Stimulated activated CD8-positive, alpha-beta memory T cell treated with anti-CD3 and anti-CD28 coated beads, Interleukin-2, amount 100 ng/mL, for 48 hours (primary cell): ENCODE measurements at regions not wholly inside any gene's neighbourhood (a gene's known extent, or its start where the extent isn't known, plus 50 kb on each side); places are given as distances from the start of the nearest gene placed in this dataset.
"Not testable (repeated sequence)": the region's sequence is repeated elsewhere in the genome, so short reads cannot be mapped to it uniquely, and the experiment has no call there.

Source experiments
- DNase-seq, 2 donors: peaks; one replicate each; pipeline ENCODE4 v3.0.0-alpha.2; 2020; ENCODE audit warnings: low read depth in 2 of 2

DNA sequence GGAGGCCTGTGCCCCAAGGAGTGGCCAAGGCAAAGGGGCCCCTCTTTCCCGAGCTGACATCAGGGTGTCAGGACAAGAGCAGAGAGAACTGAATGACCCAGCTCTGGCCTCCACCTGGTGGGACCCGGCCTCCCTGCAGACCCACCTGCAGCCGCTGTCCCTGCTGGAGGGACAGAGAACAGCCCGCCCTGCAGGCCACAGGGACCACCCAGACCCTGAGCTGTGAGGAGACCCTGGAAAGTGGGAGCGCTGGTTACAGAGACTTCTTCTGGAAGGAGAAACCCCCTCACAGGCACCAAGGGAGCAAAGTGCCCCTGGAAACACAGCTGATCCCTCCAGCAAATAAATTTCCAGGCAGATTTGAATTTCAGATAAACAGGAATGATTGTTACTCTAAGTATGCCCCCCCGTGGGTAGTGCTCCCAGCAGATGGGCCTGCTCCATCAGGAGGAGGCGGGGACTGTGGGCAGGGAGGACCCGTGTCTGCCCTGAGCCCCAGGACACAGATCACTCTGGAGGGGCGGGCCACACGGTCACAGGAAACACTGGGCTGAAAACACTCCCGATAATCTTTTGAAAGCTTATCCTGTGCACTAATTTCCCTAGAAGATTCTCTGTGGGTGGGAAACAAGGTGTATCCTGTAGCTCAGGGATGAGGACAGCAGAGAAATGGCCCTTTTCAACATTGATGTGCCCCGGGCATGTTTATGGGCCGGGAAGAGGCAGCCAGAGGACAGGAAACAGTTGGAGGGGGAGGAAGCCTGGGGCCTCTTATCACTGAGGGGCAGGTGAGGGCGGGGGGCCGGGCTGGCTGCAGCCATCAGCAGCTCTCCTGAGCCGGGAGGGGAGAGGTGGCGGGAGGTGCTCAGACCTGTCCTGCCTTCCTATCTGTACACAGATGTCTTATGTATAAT is 276.0 kb downstream of the ADGRD1 start:
- no peak for DNase-seq

DNA sequence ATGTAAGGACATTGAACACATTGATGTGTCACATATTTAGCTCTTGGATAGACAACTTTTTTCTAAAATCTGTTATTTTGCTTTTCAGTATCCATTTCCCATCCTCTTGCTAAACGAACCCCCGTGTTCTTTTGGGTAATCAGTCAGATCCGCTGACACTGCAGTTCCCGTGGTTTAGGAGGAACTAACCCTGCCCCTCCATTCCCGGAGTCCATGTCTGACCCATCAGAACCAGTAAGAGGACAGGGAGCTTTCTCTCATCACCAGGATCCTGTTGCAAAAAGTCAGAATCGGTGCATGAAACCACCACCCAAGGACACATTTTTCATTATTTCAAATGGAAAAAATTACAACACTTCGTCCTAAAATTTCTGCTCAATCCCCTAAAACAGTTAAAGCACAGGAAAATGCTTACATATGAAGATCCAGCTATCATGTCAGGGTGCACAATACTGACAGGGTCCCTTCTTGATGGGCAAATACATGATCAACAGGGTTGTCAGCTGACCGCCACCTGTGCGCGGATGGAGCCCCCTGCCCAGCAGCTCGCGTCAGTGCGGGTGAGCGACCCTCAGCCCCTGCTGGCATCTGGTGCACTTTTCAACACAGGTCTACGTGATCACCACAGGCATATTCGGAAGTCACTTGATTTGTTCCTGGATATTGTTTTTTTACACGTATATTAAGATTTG is 276.8 kb downstream of the ADGRD1 start:
- no peak for DNase-seq

DNA sequence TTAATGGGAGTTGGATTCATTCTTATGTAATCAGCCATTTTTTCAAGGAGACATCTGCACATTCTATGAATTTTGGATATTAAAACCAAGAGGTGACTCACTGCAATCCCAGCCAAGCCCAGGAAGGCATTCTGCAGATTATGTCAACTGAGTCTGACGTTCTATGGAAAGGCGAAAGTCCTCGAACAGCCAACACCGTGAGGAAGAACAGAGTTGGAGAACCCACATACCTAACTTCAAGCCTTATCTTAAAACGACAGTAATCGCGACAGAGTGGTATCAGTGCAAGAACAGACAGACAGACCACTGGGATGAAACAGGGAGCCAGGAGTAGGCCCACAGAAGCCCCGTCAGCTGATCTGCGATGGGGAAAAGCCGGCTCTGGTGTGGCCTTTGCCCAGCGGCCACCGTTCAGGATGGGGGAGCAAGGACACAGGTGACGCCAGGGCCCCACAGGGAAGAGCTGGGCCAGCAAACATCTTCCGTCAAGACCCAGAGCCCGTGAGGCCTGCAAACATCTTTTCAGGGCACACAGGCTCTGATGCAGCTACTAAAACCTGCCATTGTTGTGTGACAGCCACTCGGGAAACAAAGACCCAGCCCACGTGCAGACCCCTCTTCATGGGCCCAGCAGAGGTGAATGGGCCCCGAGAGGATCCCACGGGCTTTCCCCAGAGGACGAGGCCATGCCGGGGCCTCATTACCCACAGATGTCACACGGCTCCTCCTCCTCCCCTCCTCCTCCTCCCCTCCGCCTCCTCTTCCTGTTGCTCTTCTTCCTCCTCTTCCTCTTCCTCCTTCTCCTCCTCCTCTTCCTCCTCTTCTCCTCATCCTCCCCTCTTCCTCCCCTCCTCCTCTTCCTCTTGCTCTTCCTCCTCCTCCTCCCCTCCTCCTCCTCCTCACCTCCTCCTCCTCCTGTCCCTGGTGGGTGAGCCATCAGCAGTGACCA is 277.6 kb downstream of the ADGRD1 start:
- no peak for DNase-seq

DNA sequence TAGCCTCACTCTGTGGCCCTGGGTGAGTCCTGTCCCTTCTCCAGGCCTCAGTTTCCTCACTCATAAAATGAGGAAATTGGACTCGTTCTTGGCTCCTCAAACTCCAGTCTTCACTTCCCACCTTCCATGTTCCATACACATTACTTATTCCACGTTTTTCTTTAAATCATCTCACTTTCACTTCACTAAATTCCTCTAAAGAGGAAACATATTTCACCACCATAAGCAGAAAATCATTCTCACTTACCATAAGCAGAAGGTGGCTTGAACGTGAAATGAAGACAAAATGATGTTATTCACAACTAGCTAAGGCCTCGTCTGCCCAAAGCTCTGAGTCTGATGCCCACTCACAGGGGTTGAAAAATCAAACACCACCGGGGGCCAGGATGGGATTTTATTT is 278.3 kb downstream of the ADGRD1 start:
- DNase-seq = no peak

DNA sequence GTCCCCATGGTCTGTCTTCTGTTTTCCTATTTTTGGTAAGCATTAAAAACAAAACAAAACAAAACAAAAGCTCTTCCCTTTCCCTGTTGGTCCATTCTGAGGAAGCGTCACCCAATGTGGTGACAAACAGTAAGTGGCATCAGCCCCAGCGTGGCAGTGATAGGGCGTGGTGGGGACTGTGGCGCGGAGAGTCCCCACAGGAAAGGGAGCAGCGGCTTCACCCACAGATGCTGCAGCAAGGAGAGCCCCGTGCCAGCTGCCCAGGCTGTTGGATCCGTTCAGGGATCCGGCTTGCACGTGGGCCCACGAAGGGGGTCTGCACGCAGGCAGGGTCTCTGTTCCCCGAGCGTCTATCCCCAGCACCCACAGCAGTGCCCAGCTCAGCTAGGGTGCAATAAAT is 279.2 kb downstream of the ADGRD1 start:
- not testable (repeated sequence) for DNase-seq

DNA sequence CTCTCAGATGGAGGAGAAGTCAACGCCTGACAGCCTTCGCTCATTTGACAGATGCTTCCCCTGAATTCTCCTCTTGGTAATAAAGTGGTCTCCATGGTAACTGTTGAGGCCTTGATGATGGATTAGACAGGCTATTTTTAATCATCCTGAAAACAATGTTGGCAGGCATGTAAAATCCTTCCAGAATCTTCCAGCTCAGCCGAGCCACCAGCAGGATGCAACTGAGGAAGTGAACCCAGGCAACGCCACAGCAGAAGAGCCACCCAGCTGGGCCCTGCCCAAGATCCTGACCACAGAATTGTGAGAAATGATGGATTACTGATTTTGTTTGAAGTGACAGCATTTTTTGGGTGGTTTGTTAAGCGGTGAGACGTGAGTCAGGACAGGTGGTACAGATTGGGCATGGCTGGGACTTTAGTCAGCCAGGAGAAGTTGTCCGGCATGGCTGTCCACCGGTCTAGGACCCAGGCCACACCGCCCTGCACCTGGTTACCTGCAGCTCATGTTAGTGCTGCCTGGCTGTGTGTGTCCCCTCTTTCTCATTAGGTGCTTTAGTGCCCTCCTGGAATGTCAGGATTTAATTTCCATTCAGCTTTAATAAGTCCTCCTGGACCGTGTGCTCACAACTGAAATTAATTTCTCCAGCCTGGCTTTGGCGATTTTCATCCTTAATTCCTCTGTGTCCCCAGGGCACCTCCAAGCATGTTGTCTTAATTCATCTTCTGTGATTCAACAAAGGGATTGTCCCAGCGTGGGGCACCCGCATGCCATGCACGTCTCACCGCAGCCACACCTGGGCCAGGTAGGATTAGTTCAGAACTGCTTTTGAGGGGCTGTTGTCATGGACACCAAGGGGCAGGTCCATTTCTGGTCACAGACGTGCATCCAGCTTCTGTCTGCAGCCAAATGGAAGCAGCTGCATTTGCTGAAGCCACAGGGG is 280.4 kb downstream of the ADGRD1 start:
- DNase-seq = not testable (repeated sequence)

DNA sequence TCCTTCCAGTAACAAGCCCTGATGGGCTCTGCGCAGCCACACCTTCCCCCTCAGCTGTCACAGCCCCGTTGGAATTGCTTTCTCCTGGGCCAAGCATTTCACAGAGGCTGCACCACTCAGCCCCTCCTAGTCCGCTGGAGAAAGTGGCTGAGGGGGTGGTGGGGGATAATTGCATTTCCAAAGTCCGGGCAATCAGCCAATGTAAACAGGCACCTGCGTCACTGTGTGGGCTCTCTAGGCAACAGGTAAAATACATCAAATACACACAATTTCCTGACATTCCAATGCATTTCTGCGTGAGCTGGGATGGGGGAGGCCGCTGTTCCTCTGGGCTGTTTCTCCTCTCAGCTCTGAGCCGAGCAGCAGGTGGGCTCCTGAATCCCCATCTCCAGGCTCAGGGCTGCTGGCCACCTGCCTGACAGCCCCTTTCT is 281.1 kb downstream of the ADGRD1 start:
- not testable (repeated sequence) for DNase-seq

DNA sequence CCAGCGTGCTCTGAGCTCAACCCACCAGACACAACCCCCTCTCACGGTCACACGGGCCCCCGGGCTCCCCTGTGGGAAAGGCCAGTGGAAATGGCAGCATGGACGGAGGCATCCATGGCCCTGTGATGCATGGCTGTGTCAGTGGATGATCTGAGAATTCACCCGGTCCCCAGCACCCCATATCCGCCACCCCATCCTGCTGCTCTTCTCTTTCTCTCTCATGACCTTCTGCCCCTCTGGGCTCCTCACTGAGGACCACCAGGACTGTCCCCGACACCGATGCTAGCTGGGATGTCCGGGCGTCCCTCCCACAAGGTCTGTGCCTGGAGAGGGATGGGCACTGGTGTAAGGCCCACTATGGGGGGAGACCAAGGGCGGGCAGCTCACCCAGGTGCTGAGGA is 282.2 kb downstream of the ADGRD1 start:
- no peak for DNase-seq

DNA sequence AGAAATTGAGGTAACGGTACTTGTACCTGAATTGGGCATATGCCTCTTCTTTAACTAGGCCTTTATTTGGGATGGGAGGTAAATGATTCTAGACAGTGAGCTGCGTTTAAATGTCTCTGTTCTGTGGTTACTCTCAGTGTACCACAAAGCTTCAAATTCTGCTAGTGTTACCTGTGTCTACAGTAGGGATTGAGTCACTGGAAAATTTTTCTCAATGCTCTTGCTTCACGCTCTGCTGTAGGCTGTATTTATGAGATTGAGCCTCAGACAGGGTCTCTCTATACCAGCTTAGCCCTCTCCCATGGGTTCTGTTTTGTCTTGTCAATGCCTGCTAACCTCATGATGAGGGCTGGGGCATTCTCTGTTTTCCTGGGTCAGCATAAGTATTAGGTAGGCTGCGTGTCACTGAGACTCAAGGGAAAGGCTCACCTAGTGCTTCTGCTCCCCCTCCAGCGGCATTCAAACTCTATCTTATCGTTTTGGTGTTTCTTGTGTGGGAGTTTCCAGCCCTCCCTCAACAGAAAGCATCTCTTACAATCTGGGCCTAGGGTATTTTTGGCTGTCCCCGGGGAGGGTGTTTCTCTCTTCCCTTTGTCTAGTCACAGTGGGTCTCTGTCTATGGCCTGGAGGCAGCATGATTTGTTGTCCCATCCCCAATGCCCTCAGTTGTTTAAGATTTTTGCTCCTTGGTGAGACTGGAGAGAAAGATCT is 285.8 kb downstream of the ADGRD1 start:
- no peak for DNase-seq

DNA sequence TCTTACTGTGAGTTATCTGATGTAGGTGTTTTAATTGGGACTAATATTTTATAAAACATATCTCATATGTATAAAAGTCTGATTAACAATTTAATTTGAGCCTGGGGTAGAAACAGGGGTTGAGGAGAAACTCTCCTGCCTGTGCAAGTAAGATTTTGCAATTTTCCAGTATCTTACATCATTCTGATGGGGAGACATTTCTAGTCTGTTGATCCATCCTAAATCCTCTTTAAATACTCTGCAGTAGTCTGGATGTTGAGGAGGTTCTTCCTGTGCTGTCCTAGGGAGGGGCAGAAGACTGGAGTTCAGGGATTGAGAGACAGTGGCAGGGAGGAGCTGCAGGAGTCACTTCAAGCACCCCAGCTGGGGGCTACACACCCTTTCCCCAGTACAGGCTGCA is 287.8 kb downstream of the ADGRD1 start:
- DNase-seq = no peak

DNA sequence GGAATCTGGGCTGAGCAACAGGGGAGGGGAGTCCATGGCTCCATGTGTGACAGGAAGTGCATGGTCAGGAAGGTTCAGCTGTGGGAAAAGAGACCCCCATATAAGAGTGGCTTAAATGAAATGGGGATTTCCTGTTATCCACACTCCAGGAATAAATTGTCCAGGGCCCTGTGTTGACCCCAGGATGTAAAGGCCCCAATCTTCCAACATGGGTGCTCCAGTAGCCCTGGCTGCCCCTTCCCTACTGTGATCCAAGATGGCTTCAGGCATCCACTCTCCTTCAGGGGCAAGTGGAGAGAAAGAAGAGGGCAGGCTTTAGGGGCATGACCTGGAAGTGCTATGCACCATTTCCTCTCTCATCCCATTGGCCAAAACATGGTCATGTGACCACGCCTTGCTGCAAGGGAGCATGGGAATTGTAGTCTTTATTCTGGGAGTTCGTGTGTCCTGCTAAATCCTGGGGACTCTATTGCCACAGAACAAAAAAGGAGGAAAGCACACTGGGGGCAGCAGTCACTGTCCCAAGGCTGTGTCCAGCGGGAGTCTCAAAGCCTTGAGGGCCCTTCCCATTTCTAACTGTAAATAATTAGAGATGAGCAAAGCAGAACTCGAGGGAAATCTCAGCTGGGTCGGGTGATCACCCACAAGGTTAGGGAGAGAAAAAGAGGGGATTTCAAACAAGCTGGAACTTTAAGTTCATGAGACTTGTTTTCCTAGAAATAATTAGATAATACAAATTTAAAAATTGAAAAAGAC is 289.2 kb downstream of the ADGRD1 start:
- DNase-seq = no peak

DNA sequence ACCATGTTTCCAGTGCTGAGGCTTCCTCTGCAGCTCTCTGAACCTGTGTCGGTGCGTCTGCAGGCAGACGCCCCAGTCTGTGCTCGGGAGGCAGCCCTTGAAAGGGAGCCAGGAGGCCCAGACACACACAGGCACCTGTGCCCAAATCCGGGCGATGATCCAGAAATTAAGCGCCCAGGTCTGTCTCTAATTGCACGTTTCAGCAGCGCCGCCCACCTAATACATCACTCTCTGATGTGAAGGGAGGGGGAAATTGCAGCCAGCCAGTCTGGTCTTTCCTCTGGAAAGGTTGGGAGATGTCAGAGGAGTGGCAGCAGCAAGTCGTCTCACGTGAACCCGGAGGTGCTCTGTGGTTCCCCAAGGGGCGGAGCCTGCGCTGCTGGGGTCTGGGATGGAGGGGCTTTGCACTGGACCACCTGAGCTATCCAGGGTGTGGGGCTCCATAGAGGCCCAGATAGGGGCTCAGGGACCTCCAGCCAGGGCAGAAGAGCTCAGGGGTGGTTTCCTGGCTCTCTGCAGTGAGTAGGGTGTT is 290.5 kb downstream of the ADGRD1 start:
- DNase-seq = not testable (repeated sequence)

DNA sequence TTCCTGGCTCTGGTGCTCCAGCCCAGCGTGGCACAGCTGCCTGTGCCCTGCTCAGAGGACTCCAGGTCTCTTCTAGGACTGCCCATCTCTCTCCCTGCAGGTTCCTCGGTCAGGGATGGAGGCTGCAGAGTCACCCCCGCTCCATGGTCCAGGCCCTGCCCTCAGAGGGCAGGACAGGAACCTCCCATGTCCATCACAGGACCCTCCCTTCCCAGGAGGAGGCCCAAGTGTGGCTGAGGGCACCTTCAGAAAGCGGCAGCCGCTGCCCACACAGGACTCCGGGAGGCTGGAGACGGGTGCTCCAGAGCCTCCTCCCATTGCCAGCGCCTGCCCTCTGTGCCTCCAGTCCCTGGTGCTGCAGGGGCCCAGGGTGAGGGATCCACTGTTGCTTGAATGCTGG is 291.5 kb downstream of the ADGRD1 start:
- not testable (repeated sequence) for DNase-seq

DNA sequence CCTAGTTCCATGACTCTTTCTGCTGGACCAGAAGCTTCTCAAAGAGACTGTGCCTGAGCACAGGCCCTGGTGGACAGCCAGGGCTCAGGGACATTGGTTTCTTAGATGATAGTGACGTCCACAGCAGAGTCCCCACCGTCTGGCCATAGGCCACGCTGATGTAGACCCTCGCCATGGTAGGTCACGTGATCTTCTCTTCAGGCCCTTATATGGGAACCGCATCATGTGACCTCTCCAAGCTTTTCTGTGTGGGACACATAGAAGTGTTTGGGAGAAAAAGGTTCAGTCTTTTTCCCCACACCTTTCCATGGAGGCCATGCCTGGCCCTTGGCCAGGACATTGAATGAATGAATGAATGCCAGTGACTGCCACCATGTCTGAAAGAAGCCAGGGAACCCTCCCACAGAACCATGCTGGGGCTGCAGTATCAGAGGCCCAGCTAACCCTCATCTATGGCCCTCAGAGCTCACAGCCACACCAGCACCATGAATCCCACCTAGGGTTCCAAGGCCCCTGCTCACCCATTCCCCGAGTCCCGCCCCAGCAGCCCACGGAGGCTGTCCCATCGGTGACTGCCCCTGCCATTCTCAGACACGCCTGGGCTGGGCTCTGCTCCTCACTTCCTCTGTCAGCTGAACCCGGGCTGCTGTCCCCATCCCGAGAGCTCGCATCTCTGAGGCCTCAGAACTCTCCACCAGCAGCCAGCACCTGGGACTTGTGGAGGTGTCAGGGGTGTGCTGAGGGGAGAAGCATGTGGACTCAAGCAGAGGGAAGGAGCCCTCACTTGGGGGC is 292.1 kb downstream of the ADGRD1 start:
- no peak for DNase-seq

DNA sequence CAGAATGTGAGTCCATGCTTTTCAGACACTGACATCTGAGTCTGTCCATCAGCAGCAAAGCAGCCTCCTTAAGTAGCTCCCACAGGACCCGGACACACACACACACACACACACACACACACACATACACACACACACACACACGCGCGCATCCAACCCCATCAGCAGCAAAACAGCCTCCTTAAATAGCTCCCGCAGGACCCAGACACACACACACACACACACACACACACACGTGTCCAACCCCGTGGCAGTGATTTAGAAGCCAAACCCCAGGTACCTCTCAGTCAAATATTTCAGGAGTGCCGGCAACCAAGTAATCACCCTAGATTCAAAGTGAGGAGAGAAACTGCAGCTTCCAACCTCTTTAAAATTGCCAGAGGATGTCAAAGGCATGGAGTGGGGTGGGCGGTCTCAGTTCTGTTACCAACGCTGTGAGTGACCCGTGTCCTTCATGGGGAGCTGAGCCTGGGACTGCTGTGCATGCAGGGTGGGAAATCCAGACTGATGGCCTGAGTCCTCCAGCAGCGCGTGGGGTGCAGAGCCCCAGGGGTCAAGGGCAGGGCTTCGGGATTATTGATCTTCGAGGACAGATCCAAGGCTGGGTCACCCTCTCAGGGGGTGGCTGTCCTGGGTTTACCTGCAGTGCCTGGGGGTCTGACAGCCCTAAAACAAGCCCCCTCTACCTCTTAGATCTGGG is 293.5 kb downstream of the ADGRD1 start:
- DNase-seq = not testable (repeated sequence)

DNA sequence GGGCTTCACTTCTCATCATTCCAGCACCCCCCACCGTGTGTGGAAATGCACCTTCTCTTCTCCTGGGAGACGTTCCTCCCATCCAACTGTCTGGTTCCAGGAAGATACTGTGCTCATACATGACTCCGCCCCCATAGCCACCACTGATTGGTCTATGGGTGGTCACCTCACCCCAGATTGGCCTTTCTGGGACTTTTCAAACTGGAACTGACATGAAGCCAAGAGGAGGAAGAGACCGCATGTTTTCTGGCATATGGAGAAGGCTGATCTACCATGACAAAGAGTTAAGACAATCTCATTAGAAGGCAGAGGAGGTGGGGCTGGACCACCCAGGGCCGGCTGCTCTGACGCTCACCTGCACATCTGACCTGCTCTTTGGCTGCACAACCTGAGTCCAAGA is 294.2 kb downstream of the ADGRD1 start:
- DNase-seq = not testable (repeated sequence)

DNA sequence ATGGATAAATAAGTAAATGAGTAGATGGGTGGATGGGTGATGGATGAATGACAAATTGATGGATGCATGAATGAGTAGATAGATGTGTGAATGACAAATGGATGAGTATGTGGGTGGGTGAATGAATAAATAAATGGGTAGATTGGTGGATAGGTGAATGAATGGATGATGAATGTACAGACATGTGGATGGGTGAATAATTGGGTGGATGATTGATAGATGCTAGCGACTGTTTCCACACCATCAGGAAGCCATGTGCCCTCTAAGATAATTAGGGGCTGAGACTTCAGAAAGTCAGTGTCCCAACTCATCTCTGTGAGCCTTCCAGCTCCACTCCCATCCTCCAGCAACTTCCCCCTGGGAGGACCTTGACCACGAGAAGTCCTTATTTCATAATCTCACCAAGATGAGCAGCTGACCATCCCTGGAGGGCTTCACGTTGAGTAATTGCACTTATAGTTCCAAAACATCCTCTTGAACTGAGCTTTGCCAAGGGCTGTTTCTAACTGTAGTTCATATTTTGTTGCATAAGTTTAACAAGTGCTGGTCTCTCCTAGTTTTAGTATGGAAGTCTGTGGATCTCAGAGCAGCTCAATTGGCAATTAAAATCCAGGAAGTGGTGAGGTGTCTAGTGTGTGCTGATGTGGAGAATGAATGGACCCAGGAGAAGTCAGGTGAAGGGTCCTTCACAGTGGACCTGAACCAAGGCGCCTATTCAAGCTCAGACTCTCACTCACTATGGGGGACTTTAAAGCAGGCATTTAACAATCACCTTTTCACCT is 295.7 kb downstream of the ADGRD1 start:
- no peak for DNase-seq
